OCI-LY1 (cell line): ENCODE measurements at regions not wholly inside any gene's neighbourhood (a gene's known extent, or its start where the extent isn't known, plus 50 kb on each side); places are given as distances from the start of the nearest gene placed in this dataset.

Experiments used
- H2AFZ ChIP-seq: fragments of 200-600 bp; sonication (generic), shearing (Covaris generic); 2 replicates; pipeline ENCODE4 v1.6.0; 2014; ENCODE audit warnings: antibody characterized with exemption, mild to moderate bottlenecking, low read length
- H3F3A ChIP-seq: fragments of 200-600 bp; sonication (generic), shearing (Covaris generic); 2 replicates; pipeline ENCODE4 v1.6.0; 2014; ENCODE audit warnings: mild to moderate bottlenecking, antibody characterized with exemption, low read length, moderate library complexity; ENCODE audit not compliant: insufficient read depth
- H3K27ac ChIP-seq: fragments of 200-600 bp; sonication (generic); 2 replicates; pipeline ENCODE4 v1.5.1; 2014; ENCODE audit warnings: low read length, mixed run types, mild to moderate bottlenecking, low read depth; ENCODE audit not compliant: poor library complexity, severe bottlenecking
- H3K27me3 ChIP-seq: fragments of 200-600 bp; sonication (generic); 2 replicates; pipeline ENCODE4 v1.6.0; 2014; ENCODE audit warnings: antibody characterized with exemption, mild to moderate bottlenecking, low read length, moderate library complexity; ENCODE audit not compliant: insufficient read depth
- H3K36me3 ChIP-seq: fragments of 200-600 bp; sonication (generic); 2 replicates; pipeline ENCODE4 v1.6.1; 2014; ENCODE audit warnings: mild to moderate bottlenecking, antibody characterized with exemption, low read length, moderate library complexity, mixed read lengths; ENCODE audit not compliant: insufficient read depth
- H3K4me1 ChIP-seq: fragments of 200-600 bp; sonication (generic); 2 replicates; pipeline ENCODE4 v1.5.1; 2014; ENCODE audit warnings: mild to moderate bottlenecking, low read length, moderate library complexity; ENCODE audit not compliant: insufficient read depth, severe bottlenecking
- H3K4me2 ChIP-seq: fragments of 200-600 bp; sonication (generic), shearing (Covaris generic); 2 replicates; pipeline ENCODE4 v1.6.1; 2014; ENCODE audit warnings: low read length
- H3K4me3 ChIP-seq: fragments of 200-600 bp; sonication (generic); 2 replicates; pipeline ENCODE4 v1.5.1; 2014; ENCODE audit warnings: low read length, low read depth, mild to moderate bottlenecking, mixed read lengths; ENCODE audit not compliant: poor library complexity, severe bottlenecking
- H3K79me2 ChIP-seq: fragments of 200-600 bp; shearing (Covaris generic); 2 replicates; pipeline ENCODE4 v1.6.1; 2016; ENCODE audit warnings: mixed run types, low read length, mixed read lengths; ENCODE audit not compliant: insufficient read depth
- H3K9ac ChIP-seq: fragments of 200-600 bp; sonication (generic), shearing (Covaris generic); 2 replicates; pipeline ENCODE4 v1.6.1; 2014; ENCODE audit warnings: mild to moderate bottlenecking, low read length, mixed read lengths
- H3K9me2 ChIP-seq: fragments of 200-600 bp; sonication (generic), shearing (Covaris generic); 2 replicates; pipeline ENCODE4 v1.6.1; 2014; ENCODE audit warnings: low read depth, mild to moderate bottlenecking, low read length, mixed read lengths
- H3K9me3 ChIP-seq: fragments of 200-600 bp; shearing (Covaris generic); 2 replicates; pipeline ENCODE4 v1.6.1; 2014; ENCODE audit warnings: low read length, mixed read lengths
- H4K20me1 ChIP-seq: fragments of 200-600 bp; sonication (generic), shearing (Covaris generic); 2 replicates; pipeline ENCODE4 v1.6.0; 2016; ENCODE audit warnings: mild to moderate bottlenecking, low read length; ENCODE audit not compliant: insufficient read depth
- CTCF ChIP-seq: fragments of 200-600 bp; sonication (generic), shearing (Covaris generic); IDR thresholded peaks from 2 replicates; pipeline ENCODE4 v1.5.1; 2017; ENCODE audit warnings: mild to moderate bottlenecking, antibody characterized with exemption, low read length, moderate library complexity, mixed read lengths
- EZH2 ChIP-seq: fragments of 200-600 bp; sonication (generic), shearing (Covaris generic); IDR thresholded peaks from 2 replicates; pipeline ENCODE4 v1.8.0; 2017; ENCODE audit warnings: borderline replicate concordance, mixed run types, mild to moderate bottlenecking, antibody characterized with exemption, low read length, moderate library complexity, mixed read lengths

GRCh38 chr6:14832427-14832826, 413.4 kb upstream of the JARID2 start:
- H3K79me2 ChIP-seq: no peaks in the 10 kb centered on the region
- no peaks in the 10 kb centered on the region for H4K20me1 ChIP-seq
- H3K9me2 ChIP-seq: no peaks in the 10 kb centered on the region
- no peaks in the 10 kb centered on the region for H3K4me1 ChIP-seq
- no peak overlapping the region for H3K9ac ChIP-seq
- H3K9me3 ChIP-seq: no peaks in the 10 kb centered on the region
- no peaks in the 10 kb centered on the region for H3K36me3 ChIP-seq
- no peaks in the 10 kb centered on the region for H3K27me3 ChIP-seq
- no peaks in the 10 kb centered on the region for H3F3A ChIP-seq
- no peak overlapping the region for H2AFZ ChIP-seq
- H3K27ac ChIP-seq: no peak overlapping the region
- TF ChIP-seq CTCF (no peak), EZH2 (no peak)
- no peak overlapping the region for H3K4me2 ChIP-seq
- H3K4me3 ChIP-seq: no peak overlapping the region

- H3K27me3 ChIP-seq: no peaks in the 10 kb centered on the region
- no peak overlapping the region for H3K4me3 ChIP-seq
- H3K36me3 ChIP-seq: no peaks in the 10 kb centered on the region
- no peaks in the 10 kb centered on the region for H3F3A ChIP-seq
- no peaks in the 10 kb centered on the region for H4K20me1 ChIP-seq
- H3K9me3 ChIP-seq: no peaks in the 10 kb centered on the region
- H3K9ac ChIP-seq: no peak overlapping the region
- H3K79me2 ChIP-seq: no peaks in the 10 kb centered on the region
- H3K4me2 ChIP-seq: no peak overlapping the region
- no peaks in the 10 kb centered on the region for H3K4me1 ChIP-seq
- no peak overlapping the region for H2AFZ ChIP-seq
- no peak overlapping the region for H3K27ac ChIP-seq
- no peaks in the 10 kb centered on the region for H3K9me2 ChIP-seq
- TF ChIP-seq CTCF: no peak
- TF ChIP-seq EZH2: no peak
Observed at GRCh38 chr6:14834851-14835530, 410.9 kb upstream of the JARID2 start.

GRCh38 chr6:14837435-14837834, 408.4 kb upstream of the JARID2 start:
- H3K9me2 ChIP-seq: no peaks in the 10 kb centered on the region
- H3K4me2 ChIP-seq: no peak overlapping the region
- no peaks in the 10 kb centered on the region for H3K79me2 ChIP-seq
- no peak overlapping the region for H2AFZ ChIP-seq
- H3K4me1 ChIP-seq: no peaks in the 10 kb centered on the region
- H3K9ac ChIP-seq: no peak overlapping the region
- no peaks in the 10 kb centered on the region for H3K9me3 ChIP-seq
- H3K27me3 ChIP-seq: no peaks in the 10 kb centered on the region
- no peaks in the 10 kb centered on the region for H3K36me3 ChIP-seq
- no peaks in the 10 kb centered on the region for H3F3A ChIP-seq
- no peaks in the 10 kb centered on the region for H4K20me1 ChIP-seq
- H3K4me3 ChIP-seq: no peak overlapping the region
- no peak overlapping the region for H3K27ac ChIP-seq
- no peak for TF ChIP-seq CTCF
- no peak for TF ChIP-seq EZH2
